Large intestine (tissue), 3 donors: ENCODE measurements at regions not wholly inside any gene's neighbourhood (a gene's known extent, or its start where the extent isn't known, plus 50 kb on each side); places are given as distances from the start of the nearest gene placed in this dataset.

Source experiments
- DNase-seq, 2 donors: peaks; one replicate each; pipeline versions ENCODE4 v3.0.0 to v3.0.0-alpha.2; 2013
- H3K27ac ChIP-seq: one replicate; pipeline ENCODE4 v1.5.1; 2013; ENCODE audit warnings: low read length
- H3K27me3 ChIP-seq: 2 replicates; pipeline ENCODE4 v1.6.1; 2013; ENCODE audit warnings: low read length; ENCODE audit not compliant: control insufficient read depth, insufficient read depth
- H3K36me3 ChIP-seq: 2 replicates; pipeline ENCODE4 v1.6.1; 2013; ENCODE audit warnings: low read length; ENCODE audit not compliant: control insufficient read depth, insufficient read depth
- H3K4me1 ChIP-seq: one replicate; pipeline ENCODE4 v1.6.1; 2013; ENCODE audit warnings: low read length; ENCODE audit not compliant: control insufficient read depth, insufficient read depth
- H3K4me3 ChIP-seq: one replicate; pipeline ENCODE4 v1.5.1; 2013; ENCODE audit warnings: low read length
- H3K9me3 ChIP-seq: one replicate; pipeline ENCODE4 v1.6.1; 2013; ENCODE audit warnings: mild to moderate bottlenecking, low read depth, low read length, moderate library complexity; ENCODE audit not compliant: control insufficient read depth
- WGBS: methylation state at CpG from one replicate; pipeline ENCODE4 v1.1.5; 2013; ENCODE audit warnings: low lambda C conversion rate; ENCODE audit not compliant: insufficient coverage; 5-methylcytosine and 5-hydroxymethylcytosine counted together

DNA sequence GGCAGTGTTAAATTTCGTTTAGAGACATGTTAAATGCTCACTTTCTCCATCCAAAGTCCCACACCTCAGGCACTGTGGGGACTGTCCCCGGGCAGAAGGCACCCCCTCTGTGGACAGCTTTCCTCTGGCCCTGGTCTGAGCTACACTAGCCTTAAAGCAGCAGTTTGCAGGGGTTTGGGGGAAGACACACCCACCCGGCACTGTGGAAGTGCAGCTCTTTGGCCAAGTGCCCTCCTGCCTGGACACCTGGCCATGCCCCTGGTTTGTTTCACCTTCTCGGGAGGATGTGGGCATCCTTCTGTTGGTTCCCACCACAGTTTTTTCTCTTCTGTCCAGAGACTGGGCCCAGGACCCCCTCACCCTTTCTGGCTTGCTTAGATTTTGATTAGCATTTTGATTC, 1254.7 kb downstream of the BRD1 start:
- no CpG with 5 or more reads among the region's 4 CpGs for WGBS
- Histone ChIP-seq H3K9me3 (no peaks in the 10 kb centered on the region), H3K4me1 (no peaks in the 10 kb centered on the region), H3K36me3 (no peaks in the 10 kb centered on the region), H3K4me3 (no peak overlapping the region), H3K27me3 (peaks cover 29% of the 10 kb centered on the region), H3K27ac (no peak overlapping the region)
- no peak for DNase-seq

DNA sequence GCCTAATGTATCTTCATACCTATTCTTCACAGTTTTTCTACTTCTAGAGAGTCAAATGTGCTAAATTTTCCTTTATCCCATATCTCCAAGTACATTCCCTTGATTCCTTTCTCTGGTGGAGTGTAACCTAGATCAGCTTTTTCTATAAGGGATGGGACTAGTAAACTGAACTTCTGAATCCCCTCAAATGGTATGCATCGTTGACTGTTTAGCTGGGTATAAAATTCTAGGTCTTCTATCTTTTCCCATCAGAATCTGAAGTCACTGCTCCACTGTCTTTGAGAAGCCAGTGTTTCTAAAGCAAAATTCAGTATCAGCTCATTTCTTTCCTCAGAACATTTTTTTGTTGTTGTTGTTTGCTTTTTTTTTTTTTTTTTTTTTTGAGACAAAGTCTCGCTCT, 1256.8 kb downstream of the BRD1 start:
- H3K27ac ChIP-seq, result no peak overlapping the region
- no CpG with 5 or more reads among the region's 2 CpGs for WGBS
- H3K27me3 ChIP-seq, result peaks cover 19% of the 10 kb centered on the region

DNA sequence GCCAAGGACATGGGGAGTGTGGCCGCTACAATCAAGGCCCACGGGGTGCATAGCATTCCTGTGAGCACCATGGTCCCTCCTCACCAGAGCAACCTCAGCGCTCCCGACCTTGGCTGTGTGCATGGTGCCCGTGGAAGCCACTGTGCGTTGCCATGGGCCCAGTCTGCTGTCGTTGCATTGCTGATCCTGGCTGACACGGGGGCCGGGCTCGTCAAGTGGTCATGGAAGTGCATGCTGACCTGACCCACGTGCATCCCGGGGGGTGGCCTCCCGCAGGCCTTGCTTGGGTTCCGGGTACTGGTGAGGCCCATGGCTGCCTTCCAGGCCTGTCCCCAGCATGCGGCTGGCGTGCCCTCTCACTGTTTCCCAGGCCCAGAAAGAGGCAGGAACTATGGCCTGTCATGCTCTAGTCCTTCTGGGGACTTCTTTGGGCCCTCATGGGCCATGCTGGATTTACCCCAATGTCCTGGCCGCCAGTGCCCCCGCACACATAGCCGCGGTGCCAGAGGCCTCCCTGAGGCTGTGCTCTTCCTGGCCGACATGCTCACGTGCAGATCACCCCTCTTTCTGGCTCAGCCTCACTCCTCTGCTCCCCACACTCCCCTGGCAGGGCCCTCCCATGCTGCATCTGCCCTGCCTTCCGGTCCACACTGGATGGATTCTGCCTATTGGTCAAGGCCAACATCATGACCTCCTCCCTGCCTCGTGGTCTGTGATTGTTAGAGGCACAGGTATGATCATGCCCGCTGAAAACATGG, 1258.0 kb downstream of the BRD1 start:
- WGBS, result 100% methylated on average over 1 of the region's 25 CpGs
- no peaks in the 10 kb centered on the region for H3K36me3 ChIP-seq
- no peak for DNase-seq

More for the DNA sequence above, 1256.8 kb downstream of the BRD1 start:
- no peak for DNase-seq
- Histone ChIP-seq H3K4me3 (no peak overlapping the region), H3K9me3 (no peaks in the 10 kb centered on the region), H3K36me3 (no peaks in the 10 kb centered on the region), H3K4me1 (no peaks in the 10 kb centered on the region)

DNA sequence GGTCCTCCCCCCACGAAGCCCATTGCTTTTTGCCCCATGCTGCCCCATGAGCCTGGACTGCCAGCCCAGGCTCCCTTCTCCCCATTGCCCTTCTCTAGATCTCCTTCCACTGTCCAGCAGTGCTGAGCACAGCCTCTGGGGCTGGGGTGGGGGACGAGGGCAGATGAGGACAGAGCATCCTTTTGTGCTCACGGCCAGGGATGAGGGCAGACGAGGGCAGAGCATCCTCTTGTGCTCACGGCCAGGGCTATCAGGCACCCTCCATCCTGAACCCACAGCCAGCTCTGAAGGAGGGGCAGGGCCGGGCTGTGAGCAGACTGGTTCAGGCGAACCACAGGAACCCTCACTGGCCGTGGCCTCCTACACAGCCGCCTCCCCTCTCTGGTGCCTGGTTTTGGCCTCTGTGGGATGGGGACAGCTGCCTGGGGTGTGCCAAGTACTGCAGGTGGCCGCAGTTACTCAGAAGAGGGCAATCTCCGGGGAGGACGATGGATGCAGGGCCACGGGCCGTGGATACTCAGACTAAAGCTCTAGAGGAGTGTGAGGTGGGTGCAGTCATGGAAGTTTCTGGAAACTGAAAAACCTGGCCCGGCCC, 1258.8 kb downstream of the BRD1 start:
- Histone ChIP-seq H3K27ac (no peak overlapping the region), H3K36me3 (no peaks in the 10 kb centered on the region), H3K4me3 (no peak overlapping the region), H3K4me1 (no peaks in the 10 kb centered on the region), H3K27me3 (peaks cover 7% of the 10 kb centered on the region), H3K9me3 (no peaks in the 10 kb centered on the region)
- WGBS, result no CpG with 5 or more reads among the region's 15 CpGs
- no peak for DNase-seq

More for the DNA sequence above, 1258.0 kb downstream of the BRD1 start:
- Histone ChIP-seq H3K9me3 (no peaks in the 10 kb centered on the region), H3K27me3 (peaks cover 15% of the 10 kb centered on the region), H3K27ac (no peak overlapping the region), H3K4me1 (no peaks in the 10 kb centered on the region), H3K4me3 (no peak overlapping the region)

DNA sequence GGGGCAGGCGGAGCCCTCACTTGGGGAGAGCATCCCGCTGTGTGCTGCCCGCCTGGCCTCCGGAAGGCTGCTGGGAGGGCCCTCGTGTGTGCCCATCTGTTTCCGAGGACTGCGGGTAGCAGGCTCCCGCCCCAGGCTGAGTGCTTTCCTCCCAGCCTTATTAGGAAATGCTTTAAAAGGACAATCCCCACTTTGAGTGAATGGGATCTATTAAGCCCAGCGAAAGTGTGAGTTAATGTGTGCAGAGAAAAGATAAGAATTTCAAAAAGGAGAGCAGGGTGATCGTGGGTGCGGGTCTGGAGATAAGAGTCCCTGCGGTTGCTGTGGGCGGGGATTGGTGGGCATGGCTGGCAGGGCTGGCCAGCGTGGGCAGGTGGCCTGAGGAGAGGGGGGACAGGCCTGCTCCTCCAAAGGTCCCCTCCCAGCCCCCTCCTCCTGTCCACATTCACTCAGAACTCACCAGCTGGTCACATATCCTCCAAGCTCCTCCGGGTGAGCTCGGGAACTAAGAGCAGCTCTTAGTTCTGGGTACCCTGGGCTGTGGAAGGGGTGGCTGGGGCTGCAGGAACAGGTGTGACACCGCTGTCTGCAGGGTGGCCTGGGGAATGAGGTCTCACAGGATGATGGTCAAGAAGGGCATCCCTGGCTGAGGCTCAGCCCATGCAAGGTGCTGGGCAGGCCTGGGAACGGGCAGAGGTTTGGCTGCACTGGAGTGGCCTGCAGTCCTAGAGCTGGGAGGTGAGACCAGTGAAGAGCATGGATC, 1260.3 kb downstream of the BRD1 start:
- no peak overlapping the region for H3K27ac ChIP-seq
- no peaks in the 10 kb centered on the region for H3K36me3 ChIP-seq
- DNase-seq, result no peak
- no peak overlapping the region for H3K4me3 ChIP-seq
- H3K27me3 ChIP-seq, result no peaks in the 10 kb centered on the region
- no peaks in the 10 kb centered on the region for H3K4me1 ChIP-seq
- WGBS, result 10% methylated on average over 2 of the region's 18 CpGs
- H3K9me3 ChIP-seq, result no peaks in the 10 kb centered on the region

DNA sequence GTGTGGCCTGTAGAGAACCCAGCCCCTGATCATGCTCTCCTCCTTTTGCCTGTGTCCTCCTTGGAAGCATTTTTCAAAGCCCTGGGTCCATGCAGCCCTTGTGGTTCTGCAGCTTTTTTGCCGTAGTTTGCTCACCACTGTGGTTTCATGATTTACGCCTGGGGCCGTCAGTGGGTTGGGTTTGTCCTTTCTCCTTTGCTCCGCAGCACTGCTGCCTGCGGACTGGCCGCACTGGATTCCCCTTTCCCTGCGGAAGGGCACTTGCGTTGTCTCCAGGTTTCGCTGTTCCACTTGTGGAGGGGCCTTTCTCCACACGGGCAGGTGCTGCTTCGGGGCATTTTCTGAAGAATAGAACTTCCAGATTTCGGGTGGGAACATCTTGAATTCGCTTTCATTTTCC, 1260.9 kb downstream of the BRD1 start:
- no peaks in the 10 kb centered on the region for H3K27me3 ChIP-seq
- H3K4me1 ChIP-seq, result no peaks in the 10 kb centered on the region
- no peaks in the 10 kb centered on the region for H3K36me3 ChIP-seq
- no CpG with 5 or more reads among the region's 13 CpGs for WGBS
- H3K27ac ChIP-seq, result no peak overlapping the region
- no peak for DNase-seq
- no peak overlapping the region for H3K4me3 ChIP-seq
- no peaks in the 10 kb centered on the region for H3K9me3 ChIP-seq

DNA sequence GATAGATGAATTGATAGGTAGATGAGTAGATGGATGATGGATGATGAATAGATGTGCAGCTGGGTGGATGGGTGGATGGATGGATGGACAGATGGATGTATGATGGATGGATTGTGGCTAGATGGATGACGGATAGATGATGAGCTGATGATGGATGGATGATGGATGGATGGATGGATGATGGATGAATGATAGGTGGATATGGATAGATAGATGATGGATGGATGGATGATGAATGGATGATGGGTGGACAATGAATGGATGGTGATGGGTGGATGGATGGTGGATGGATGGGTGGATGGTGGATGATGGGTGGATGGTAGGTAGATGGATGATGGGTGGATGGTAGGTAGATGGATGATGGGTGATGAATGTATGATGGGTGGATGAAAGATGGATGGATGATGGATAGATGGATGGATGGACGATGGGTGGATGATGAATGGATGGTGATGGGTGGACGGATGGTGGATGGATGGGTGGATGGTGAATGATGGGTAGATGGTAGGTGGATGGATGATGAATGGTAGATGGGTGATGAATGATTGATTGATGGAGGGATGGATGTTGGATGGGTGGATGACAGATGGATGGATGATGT, 1261.7 kb downstream of the BRD1 start:
- WGBS, result 100% methylated on average over 3 of the region's 3 CpGs
- no peaks in the 10 kb centered on the region for H3K27me3 ChIP-seq

DNA sequence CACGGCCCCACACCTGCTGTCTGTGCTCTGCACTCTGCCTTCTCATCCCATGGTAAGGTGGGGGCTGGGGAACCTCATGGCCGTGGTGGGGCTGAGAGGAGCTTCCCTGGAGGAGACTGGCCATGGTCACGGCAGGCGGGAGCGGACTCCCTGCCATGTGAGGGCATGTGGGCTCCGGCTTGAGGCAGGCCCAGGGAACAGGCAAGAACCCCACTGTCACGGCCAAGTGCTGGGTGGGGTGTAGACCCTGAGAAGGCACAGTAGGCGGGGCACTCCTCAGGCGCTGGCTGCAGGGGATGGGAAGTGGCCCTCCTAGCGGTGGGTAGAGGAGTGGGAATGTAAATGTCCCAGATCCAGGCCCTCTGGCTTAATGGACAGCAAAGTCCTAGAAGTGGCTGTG, 1262.7 kb downstream of the BRD1 start:
- H3K9me3 ChIP-seq, result no peaks in the 10 kb centered on the region
- DNase-seq, result no peak
- WGBS, result no CpG with 5 or more reads among the region's 10 CpGs
- no peaks in the 10 kb centered on the region for H3K4me1 ChIP-seq
- H3K27ac ChIP-seq, result no peak overlapping the region
- H3K4me3 ChIP-seq, result no peak overlapping the region
- H3K36me3 ChIP-seq, result no peaks in the 10 kb centered on the region
- no peaks in the 10 kb centered on the region for H3K27me3 ChIP-seq

More for the DNA sequence above, 1261.7 kb downstream of the BRD1 start:
- Histone ChIP-seq H3K27ac (no peak overlapping the region), H3K4me1 (no peaks in the 10 kb centered on the region), H3K9me3 (no peaks in the 10 kb centered on the region), H3K4me3 (no peak overlapping the region), H3K36me3 (no peaks in the 10 kb centered on the region)
- DNase-seq, result no peak

DNA sequence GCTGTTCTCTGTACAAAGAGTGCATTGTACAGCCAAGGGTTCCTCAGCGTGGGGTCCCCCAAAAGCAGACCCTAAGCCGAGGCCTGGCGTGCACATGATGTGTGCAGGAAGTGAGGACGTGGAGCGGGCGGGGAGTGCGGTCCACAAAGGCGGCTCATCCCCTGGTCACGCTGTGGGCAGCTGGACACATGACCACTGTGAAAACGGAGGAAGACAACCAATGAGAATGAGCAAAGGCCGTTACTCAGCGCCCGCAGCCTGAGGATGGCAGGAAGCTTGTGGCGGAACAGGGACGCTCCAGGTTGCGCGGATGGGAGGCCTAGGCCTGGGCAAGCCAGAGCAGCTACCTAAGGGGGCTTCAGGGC, 1263.7 kb downstream of the BRD1 start:
- Histone ChIP-seq H3K27me3 (no peaks in the 10 kb centered on the region), H3K27ac (no peak overlapping the region), H3K4me3 (no peak overlapping the region), H3K36me3 (no peaks in the 10 kb centered on the region), H3K4me1 (no peaks in the 10 kb centered on the region), H3K9me3 (no peaks in the 10 kb centered on the region)
- DNase-seq, result no peak
- no CpG with 5 or more reads among the region's 17 CpGs for WGBS

DNA sequence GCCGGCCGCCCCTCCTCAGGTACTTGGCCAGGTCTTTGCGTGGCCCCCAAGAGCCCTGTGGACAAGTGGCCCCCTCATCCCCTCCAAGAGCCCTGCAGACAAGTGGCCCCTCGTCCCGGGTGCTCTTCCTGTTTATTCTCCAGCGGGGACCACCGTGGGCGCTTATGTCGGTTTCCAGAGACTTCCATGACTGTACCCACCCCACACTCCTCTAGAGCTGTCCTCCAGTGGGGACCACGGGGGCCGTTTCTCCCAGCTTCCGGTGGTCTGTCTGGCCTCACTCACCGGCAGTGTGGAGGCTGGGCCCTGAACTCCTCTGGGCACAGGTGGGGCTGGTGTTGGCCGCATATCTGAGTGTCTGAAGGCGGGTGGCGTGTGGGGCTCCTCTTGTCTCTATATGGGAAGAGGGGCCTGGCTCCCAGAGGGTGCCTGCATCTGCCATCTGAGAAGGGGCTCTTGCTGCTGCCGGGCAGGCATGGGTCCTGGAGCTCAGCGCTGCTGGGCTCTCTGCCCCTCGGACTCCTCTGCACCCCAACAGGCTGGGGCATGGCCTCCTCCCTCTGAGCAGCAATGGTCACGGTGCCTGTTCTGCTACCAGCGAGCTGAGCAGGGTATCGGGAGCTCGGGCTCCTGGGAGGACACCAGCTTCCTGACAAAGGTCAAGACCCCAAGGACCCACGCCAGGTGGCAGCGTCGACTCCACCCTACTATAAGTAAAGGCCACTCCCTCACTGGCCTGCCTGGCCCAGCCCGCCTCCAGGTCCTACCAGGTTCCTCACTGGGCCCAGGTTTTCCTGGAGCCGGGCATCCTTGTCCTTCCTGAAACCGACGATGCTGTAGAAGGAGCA, 1264.3 kb downstream of the BRD1 start:
- H3K36me3 ChIP-seq, result no peaks in the 10 kb centered on the region
- no peak overlapping the region for H3K4me3 ChIP-seq
- DNase-seq, result no peak
- no peaks in the 10 kb centered on the region for H3K4me1 ChIP-seq
- no peak overlapping the region for H3K27ac ChIP-seq
- H3K27me3 ChIP-seq, result no peaks in the 10 kb centered on the region
- WGBS, result no CpG with 5 or more reads among the region's 30 CpGs
- no peaks in the 10 kb centered on the region for H3K9me3 ChIP-seq
